ENCODE measurements at regions not wholly inside any gene's neighbourhood (a gene's known extent, or its start where the extent isn't known, plus 50 kb on each side); places are given as distances from the start of the nearest gene placed in this dataset.

DNA sequence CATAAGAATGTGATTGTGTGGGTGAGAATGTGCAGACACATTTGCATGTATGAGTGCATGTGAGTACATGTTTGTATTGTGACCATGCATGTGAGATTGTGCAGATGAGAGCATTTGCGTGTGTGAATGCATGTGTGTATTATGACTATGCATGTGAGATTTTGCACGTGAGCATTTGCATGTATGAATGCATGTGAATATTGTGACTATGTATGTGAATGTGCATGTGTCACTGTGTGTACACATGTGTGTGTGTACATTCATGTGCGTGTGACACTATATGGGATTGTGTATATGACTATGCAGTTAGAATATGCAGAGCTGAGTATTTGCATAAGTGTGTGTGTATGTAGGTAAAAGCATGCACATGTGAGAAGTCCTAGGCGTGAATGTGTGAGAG lies 381.3 kb upstream of the MAF start:
- intact Hi-C loops (cut with DNase I; ENCODE audit: low total_unique reads): no loop called here
- TF ChIP-seq EP300 (IDR thresholded peaks at IDR 0.05) (no peak), POLR2A (IDR thresholded peaks at IDR 0.05) (no peak), POLR2AphosphoS5 (IDR thresholded peaks at IDR 0.05) (no peak)
- TF ChIP-seq, protein P1, sequence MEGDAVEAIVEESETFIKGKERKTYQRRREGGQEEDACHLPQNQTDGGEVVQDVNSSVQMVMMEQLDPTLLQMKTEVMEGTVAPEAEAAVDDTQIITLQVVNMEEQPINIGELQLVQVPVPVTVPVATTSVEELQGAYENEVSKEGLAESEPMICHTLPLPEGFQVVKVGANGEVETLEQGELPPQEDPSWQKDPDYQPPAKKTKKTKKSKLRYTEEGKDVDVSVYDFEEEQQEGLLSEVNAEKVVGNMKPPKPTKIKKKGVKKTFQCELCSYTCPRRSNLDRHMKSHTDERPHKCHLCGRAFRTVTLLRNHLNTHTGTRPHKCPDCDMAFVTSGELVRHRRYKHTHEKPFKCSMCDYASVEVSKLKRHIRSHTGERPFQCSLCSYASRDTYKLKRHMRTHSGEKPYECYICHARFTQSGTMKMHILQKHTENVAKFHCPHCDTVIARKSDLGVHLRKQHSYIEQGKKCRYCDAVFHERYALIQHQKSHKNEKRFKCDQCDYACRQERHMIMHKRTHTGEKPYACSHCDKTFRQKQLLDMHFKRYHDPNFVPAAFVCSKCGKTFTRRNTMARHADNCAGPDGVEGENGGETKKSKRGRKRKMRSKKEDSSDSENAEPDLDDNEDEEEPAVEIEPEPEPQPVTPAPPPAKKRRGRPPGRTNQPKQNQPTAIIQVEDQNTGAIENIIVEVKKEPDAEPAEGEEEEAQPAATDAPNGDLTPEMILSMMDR (IDR thresholded peaks at IDR 0.05): no peak
- WGBS, 5 donors: 88 to 95% (median 93%) methylated on average over 4 of the region's 4 CpGs
- no peak overlapping the region for H3K4me3 ChIP-seq
- no peak overlapping the region for H3K27ac ChIP-seq
- H3K4me1 ChIP-seq: no peaks in the 10 kb centered on the region
- H3K36me3 ChIP-seq: no peaks in the 10 kb centered on the region
- DNase-seq: no peak
- no peaks in the 10 kb centered on the region for H3K9me3 ChIP-seq
- H3K27me3 ChIP-seq: no peaks in the 10 kb centered on the region

DNA sequence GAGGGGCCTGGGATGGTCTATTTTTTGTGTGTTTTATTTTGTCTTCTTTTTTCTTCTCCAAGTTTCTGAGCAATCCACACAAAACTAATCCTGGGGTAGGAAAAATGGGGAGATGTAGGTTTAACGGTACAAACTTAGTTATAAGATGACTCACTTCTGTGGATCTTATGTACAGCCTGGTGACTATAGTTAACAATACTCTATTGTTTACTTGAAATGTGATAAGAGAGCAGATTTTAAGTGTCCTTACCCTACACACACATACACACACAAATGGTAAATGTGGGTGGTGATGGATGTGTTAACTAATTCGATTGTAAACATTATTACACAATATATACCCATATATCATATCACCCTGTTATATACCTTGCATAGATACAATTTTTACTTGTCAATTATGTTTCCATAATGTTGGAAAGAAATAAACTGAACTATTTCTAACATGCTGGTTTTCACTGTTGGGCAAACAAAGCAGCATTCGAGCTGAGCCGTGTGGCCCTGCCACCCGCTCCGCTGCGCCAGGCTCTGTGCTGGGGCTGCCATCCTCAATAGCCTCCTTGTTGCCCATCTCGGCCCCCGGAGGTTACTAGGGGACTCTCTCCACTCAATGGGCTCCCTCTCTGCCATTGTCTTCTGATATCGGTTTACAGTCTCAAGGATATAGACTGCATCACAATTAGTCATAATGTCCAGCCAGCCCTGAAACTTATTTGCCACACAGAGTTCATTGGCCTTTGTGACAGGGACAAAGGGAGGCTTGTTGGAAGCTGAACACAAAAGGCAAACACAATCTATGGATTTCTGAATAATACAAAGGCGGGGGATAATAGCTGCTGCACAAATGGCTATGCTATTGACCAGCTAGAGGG lies 380.3 kb upstream of the MAF start:
- intact Hi-C loops (cut with DNase I; ENCODE audit: low total_unique reads): no loop called here
- H3K36me3 ChIP-seq: no peaks in the 10 kb centered on the region
- DNase-seq: no peak
- H3K4me3 ChIP-seq: no peak overlapping the region
- H3K27ac ChIP-seq: no peak overlapping the region
- no peaks in the 10 kb centered on the region for H3K9me3 ChIP-seq
- H3K4me1 ChIP-seq: no peaks in the 10 kb centered on the region
- 68 to 74% (median 69%) methylated on average over 11 of the region's 11 CpGs for WGBS, 5 donors
- no peak for TF ChIP-seq POLR2A (IDR thresholded peaks at IDR 0.05)
- TF ChIP-seq POLR2AphosphoS5 (IDR thresholded peaks at IDR 0.05): no peak
- TF ChIP-seq, protein P1 (IDR thresholded peaks at IDR 0.05): no peak
- no peaks in the 10 kb centered on the region for H3K27me3 ChIP-seq

DNA sequence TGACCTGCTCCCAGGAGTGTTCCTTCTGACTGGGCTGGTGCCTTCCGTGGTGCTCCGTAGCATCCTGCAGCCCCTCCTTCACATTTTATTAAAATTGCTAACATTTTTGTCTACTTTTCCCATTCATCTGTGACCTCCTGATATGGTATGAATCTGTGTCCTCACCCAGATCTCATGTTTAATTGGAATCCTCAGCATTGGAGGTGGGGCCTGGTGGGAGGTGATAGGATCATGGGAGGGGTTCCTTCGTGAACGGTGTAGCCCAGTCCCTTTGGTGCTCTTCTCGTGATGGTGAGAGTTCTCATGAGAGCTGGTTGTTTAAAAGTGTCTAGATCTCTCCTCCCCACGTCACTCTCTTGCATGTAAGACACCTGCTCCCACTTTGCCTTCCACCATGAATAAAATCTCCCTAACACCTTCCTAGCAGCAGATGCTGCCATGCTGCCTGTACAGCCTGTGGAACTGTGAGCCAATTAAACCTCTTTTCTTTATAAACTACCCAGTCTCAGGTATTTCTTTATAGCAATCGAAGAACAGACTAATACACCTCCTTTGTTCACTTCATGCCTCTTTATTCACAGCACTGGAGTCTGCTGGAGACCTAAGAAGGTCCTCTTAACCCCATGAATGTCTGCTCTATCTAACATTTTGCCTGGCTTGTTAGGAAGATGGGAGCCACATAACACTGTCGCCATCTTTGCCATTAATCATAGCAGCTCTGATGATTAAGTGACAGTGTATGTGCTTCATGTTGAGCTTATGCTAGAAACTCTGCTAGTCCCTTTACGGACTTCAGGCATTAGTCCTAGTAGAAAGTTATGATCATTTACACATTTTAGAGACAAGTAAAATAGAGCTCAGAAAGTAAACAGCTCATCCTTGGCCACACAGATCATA lies 377.7 kb upstream of the MAF start:
- no peak overlapping the region for H3K27ac ChIP-seq

DNA sequence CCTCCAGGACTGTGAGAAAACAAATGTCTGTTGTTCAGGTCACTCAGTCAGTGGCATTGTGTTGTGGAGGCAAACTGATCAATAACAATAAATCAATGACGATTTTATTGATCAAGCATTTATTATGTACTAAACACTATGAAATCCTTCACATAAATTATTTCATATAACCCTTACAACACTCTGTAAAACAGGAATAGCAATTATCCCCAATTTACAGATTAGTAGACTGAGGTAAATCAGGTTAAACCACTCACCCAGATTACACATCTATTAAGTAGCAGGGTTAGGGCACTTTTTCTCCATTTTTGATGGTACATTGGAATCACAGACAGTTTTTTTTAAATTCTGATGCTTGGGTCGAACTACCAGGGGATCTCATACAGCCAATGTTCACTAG lies 372.8 kb upstream of the MAF start:
- 35 to 72% (median 52%) methylated on average over 2 of the region's 2 CpGs for WGBS, 5 donors
- Histone ChIP-seq H3K27ac (no peak overlapping the region), H3K9me3 (no peaks in the 10 kb centered on the region), H3K4me3 (no peak overlapping the region), H3K36me3 (no peaks in the 10 kb centered on the region), H3K4me1 (no peaks in the 10 kb centered on the region), H3K27me3 (no peaks in the 10 kb centered on the region)
- no peak for DNase-seq
- TF ChIP-seq POLR2AphosphoS5 (IDR thresholded peaks at IDR 0.05) (no peak), POLR2A (IDR thresholded peaks at IDR 0.05) (no peak), EP300 (IDR thresholded peaks at IDR 0.05) (no peak)
- TF ChIP-seq, protein P1 (IDR thresholded peaks at IDR 0.05): no peak
- intact Hi-C loops (cut with DNase I; ENCODE audit: low total_unique reads): no loop called here

More for the DNA sequence above, 377.7 kb upstream of the MAF start:
- Histone ChIP-seq H3K4me1 (no peaks in the 10 kb centered on the region), H3K36me3 (no peaks in the 10 kb centered on the region), H3K27me3 (no peaks in the 10 kb centered on the region), H3K9me3 (no peaks in the 10 kb centered on the region), H3K4me3 (no peak overlapping the region)
- DNase-seq: no peak
- 88 to 93% (median 91%) methylated on average over 9 of the region's 9 CpGs for WGBS, 5 donors
- intact Hi-C loops (cut with DNase I; ENCODE audit: low total_unique reads): no loop called here
- no peak for TF ChIP-seq POLR2A (IDR thresholded peaks at IDR 0.05)
- TF ChIP-seq, protein P1 (IDR thresholded peaks at IDR 0.05): no peak
